ENCODE measurements at regions not wholly inside any gene's neighbourhood (a gene's known extent, or its start where the extent isn't known, plus 50 kb on each side); places are given as distances from the start of the nearest gene placed in this dataset.

- no peak for DNase-seq (ENCODE audit: low read depth)
Measured at GRCh38 chr13:111456452-111457230, 136.2 kb downstream of the TEX29 start.

GRCh38 chr13:111458001-111458531 lies 137.6 kb downstream of the TEX29 start:
- no peak for DNase-seq (ENCODE audit: low read depth)

- no peak for DNase-seq (ENCODE audit: low read depth)
Measured at GRCh38 chr13:111458739-111459138, 138.3 kb downstream of the TEX29 start.

- no peak for DNase-seq (ENCODE audit: low read depth)
Measured at GRCh38 chr13:111459803-111460547, 139.5 kb downstream of the TEX29 start.

GRCh38 chr13:111460548-111461444 lies 140.4 kb downstream of the TEX29 start:
- peak; percentile 47 for DNase-seq (ENCODE audit: low read depth)

- no peak for DNase-seq (ENCODE audit: low read depth)
Measured at GRCh38 chr13:111461445-111462149, 141.2 kb downstream of the TEX29 start.

DNA sequence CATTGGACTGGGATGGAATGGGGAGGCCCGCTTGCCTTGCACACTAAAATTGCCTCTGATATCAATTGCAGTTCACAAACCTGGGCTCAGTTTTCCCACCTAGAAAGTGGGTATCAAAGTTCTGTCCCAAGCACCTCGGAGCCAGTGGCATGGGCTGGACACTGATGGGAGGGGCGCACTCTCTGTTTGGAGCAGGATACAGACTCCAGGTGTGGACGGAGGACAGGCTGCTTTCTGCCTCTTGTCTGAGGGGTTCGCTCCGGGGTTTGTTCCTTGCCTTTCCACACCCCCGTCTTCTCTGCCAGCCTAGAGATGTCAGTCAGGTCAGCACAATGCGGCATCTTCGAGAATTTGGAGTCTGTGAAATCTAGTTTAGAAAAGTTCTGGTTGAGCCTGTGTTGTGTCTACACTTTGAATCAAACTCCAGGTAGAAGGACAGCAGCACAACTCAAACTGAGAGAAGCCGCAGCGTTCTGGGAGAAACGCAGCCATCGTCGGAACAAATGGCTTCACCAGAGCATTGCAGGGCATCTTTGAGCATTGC lies 141.9 kb downstream of the TEX29 start:
- no peak for DNase-seq (ENCODE audit: low read depth)

- DNase-seq (ENCODE audit: low read depth), result no peak
Measured at GRCh38 chr13:111462944-111463343, 142.5 kb downstream of the TEX29 start.

- no peak for DNase-seq (ENCODE audit: low read depth)
Measured at GRCh38 chr13:111467111-111467890, 146.9 kb downstream of the TEX29 start.

- DNase-seq (ENCODE audit: low read depth), result no peak
Measured at GRCh38 chr13:111468037-111468959, 147.9 kb downstream of the TEX29 start.

GRCh38 chr13:111469450-111469849 lies 149.0 kb downstream of the TEX29 start:
- DNase-seq (ENCODE audit: low read depth), result no peak

DNA sequence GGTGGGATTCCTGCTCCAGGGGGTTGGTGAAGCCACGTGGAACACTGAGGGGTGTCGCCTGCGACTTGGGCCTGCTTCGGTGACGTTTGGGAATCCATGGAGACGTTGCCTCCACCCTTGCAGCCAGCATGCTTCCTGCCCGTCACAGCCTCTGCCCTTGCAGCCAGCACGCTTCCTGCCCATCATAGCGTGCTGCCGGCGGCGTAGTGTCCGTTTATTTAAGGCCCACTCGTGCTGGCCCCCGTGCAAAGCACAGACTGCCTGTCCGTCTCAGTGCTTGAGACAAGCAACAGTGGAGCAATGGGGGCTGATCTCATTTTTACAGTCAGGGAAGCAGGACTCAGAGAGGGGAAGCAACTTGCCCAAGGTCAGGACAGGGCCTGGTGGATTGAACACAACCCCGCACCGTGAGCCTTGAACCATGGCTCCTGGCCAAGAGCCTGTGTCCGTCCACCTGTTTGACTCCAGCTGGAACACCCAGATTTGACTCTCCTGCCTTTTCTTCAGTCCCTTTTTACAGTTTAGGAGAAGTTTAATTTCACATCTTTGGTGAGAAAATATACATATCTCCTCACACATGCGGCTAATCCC lies 149.6 kb downstream of the TEX29 start:
- no peak for DNase-seq (ENCODE audit: low read depth)

GRCh38 chr13:111470933-111471332 lies 150.5 kb downstream of the TEX29 start:
- DNase-seq (ENCODE audit: low read depth), result no peak

- no peak for DNase-seq (ENCODE audit: low read depth)
Measured at GRCh38 chr13:111472083-111472482, 151.6 kb downstream of the TEX29 start.

GRCh38 chr13:111472559-111473460 lies 152.4 kb downstream of the TEX29 start:
- DNase-seq (ENCODE audit: low read depth), result no peak

- DNase-seq (ENCODE audit: low read depth), result peak; percentile 19
Measured at GRCh38 chr13:111474136-111475002, 153.9 kb downstream of the TEX29 start.

- no peak for DNase-seq (ENCODE audit: low read depth)
Measured at GRCh38 chr13:111475488-111475887, 155.0 kb downstream of the TEX29 start.

Measured in fibroblast of gingiva (primary cell).